Stimulated activated CD4-positive, alpha-beta T cell treated with anti-CD3 and anti-CD28 coated beads, Interleukin-2, amount 100 ng/mL, for 24 hours (primary cell): ENCODE measurements at regions not wholly inside any gene's neighbourhood (a gene's known extent, or its start where the extent isn't known, plus 50 kb on each side); places are given as distances from the start of the nearest gene placed in this dataset.
"Not testable (repeated sequence)": the region's sequence is repeated elsewhere in the genome, so short reads cannot be mapped to it uniquely, and the experiment has no call there.

ENCODE experiments used
- DNase-seq, 2 donors: peaks; one replicate each; pipeline ENCODE4 v3.0.0-alpha.2; 2020

DNA sequence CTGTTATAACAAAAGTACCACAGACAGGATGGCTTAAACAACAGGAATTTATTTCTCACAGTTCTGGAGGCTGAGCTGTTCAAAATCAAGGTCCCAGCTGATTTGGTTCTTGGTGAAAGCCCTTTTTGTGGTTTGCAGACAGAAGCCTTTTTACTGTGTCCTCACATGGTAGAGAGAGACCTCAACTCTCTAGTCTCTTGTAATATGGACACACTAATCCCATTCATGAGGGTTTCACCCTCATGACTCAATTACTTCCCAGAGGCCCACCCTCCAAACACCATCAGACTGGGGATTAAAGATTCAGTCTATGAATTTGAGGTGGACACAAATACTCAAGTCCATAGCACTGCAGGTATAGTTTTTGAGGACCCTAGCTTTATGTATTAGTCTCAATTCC lies 97.3 kb upstream of the WIPF3 start:
- DNase-seq, result not testable (repeated sequence)

DNA sequence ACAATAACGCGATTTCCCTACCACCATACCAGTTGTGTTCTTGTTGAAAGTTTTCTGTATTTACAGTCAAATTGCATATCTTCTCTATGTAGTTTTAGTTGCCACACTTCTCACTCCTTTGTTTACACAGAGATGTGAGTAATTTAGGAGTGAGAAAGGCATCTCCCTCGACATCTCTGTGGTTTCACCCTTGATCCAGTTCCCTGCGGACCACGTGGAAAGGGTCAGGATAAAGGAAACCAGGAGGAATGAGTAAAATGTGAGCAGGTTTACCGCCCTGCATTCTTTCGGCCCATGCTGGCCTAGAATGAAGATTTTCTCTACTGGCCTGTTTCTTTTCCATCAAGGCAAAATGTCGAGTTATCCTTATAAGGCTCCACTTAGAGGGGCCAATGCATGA lies 83.2 kb upstream of the WIPF3 start:
- DNase-seq, result not testable (repeated sequence)

DNA sequence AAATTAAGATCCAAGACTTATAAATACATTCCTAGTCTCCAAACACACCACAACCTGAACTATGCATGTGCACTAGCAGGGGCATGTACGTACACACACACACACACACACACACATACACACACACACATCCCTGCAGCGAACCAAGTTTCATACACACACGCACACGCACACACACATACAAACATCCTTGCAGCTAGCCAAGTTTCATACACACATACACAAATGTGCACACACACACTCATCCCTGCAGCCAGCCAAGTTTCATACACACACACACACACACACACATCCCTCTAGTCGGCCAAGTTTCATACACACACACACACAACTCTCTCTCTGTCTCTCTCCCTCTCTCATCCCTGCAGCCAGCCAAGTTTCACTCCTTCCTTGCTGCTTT lies 82.7 kb upstream of the WIPF3 start:
- DNase-seq, result no peak

DNA sequence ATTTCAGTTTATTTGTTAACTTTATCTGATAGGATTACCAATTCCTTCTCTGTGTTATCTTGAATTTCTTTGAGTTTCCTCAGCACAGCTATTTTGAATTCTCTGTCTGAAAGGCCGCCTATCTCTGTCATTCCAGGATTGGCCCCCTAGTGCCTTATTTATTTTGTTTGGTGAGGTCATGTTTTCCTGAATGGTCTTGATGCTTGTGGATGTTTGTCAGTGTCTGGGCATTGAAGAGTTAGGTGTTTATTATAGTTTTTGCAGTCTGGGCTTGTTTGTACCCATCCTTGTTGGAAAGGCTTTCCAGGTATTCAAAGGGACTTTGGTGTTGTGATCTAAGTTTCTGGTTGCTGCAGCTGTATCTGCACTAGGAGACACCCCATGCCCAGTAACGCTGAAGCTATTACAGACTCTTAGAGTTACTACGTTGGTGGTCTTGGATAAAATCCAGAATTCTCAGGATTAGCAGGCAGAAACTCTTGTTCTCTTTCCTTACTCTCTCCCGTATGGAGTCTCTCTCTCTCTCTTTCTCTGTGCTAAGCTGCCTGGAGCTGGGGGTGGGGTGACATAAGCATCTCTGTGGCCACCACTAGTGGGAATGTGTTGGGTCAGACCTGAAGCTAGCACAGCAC lies 76.7 kb upstream of the WIPF3 start:
- not testable (repeated sequence) for DNase-seq

DNA sequence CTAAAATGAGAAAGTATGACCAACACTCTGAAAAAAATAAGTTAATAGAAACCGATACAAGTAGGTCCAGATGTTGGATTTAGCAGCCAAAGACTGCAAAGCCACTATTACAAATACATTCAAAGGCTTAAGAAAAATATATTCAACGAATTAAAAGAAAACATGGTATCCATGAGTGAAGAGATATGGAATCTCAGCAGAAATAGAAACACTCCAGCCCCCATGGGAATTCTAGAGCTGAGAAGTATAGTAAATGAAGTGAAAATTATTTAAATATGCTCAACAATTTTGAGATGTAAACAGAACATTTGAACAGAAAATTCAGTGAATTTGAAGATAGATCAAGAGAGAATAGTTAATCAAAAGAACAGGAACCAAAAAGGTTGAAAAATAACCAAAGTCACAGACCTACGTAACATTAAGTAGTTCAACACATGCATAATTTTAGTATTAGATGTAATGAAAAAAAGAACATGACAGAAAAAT lies 72.0 kb upstream of the WIPF3 start:
- no peak for DNase-seq

DNA sequence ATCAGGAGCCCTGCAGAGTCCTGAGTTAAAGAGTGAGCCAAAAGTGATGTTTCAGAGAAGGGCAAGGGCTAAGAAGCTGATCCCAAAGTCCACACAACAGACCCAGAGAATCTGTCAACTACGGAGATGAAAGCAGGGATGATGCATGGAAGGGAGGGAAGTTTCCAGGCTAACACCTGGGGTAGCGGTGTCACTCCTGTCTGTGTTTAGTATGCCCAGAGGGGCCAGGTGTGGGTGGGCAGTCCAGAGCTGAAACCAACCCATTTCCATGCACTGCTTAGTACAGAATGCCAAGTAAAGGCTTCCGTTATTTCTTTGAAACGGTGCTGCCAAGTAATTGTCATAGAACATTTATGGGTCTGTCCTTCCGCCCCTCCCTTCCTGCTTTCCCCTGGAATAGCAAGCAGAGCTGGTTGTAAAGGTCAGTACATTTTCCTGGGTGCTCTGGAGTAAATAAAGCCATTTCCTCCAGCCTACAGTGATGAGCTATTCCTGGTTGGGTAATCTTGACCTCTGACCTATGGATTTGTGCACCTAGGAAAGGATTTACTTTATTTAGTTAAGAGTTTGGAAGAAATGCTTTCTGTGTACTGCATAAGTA lies 58.6 kb upstream of the WIPF3 start:
- not testable (repeated sequence) for DNase-seq

DNA sequence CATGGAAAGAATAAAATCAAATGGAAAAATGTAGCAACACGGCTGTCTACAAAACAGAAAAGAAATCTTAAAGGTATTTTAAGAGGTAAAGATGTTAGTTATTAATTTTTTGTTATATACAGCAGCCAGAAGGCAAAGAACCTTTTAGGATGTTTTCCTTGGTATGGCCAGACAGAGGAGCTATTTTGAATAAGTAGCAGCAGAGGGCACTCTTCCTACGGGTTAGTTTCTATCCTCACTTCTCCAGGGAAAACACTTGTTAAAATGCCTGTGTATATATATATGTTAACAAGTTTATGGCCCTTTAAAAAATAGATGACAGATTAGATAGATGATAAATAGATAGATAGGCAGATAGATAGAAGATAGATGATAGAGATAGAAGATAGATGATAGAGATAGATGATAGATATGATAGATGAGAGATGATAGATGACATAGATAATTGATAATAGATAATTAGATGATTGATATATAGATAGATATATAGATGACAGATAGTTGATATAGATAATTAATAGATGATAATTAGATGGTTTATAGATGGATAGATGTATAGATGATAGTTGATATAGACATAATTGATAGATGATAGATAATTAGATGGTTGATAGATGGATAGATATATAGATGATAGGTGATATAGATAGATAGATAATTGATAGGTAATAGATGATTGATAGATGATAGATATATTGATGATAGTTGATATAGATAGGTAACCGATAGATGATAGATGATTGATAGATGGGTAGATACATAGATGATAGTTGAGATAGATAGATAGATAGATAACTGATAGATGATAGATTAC lies 57.8 kb upstream of the WIPF3 start:
- DNase-seq, result no peak

DNA sequence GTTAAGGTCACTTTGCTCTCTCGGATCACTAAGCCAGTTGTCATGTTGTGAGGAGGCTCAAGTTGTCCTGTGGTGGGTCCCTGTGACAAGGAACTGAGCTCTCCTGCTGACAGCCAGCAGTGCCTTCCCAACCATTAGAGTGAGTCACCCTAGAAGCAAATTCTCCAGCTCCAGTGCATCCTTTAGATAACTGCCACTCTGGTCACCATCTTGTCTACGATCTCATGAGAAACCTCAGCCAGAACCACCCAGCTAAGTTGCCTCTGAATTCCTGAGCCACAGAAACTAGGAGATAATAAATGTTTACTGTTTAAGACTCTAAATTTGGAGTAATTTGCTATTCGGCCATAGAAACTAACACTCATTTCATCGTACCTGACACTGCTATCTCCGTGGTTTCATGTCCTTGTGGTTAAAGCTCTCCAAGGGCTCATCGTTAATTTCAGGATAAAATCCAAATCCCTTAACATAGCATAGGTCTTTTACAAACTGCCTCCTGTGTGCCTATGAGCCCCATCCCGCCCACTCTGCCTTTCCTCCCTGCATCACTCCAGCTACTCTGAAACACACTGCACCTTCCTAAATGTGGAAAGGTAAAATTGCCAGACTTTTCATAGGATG lies 56.5 kb upstream of the WIPF3 start:
- no peak for DNase-seq

DNA sequence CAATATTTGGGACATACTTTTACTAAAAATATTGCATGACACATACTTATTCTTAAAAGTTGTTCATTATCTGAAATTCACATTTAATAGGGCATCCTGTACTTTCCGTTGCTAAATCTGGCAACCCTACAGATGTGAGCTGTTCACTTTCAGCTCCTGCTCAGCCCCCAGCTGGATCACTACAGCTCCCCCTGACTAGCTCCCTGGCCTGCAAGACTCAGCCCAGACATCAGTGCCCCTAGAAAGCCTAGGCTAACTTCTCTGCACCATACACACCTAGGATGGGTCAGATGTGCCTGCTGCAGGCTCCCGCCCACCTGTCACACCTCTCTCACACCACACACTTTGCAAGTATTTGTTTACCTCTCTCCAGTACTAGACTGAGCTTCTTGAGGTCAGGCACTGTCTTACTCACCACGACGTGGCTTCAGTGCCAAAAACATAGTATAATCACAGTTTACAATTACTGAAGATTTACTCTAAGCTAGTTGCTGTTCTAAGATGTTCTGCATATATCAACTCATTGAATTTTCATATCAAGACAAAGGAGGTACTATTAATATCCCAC lies 55.9 kb upstream of the WIPF3 start:
- not testable (repeated sequence) for DNase-seq

DNA sequence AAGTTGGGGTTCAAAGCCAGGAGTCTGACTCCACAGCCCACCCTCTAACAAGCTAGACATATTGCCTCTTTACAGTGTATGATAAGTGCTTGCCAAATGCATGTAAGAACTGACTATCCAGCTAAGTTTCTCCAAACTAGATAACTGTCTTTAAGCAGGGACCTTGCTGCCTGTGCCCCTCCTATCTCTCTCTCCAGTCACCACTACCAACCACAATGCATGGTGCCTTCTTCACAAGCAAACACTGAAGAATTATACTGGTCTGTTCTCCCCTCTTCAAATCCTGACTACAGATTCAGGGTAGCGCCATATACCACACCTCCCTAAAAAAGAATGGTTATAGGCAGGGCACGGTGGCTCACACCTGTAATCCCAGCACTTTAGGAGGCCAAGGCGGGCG lies 55.3 kb upstream of the WIPF3 start:
- not testable (repeated sequence) for DNase-seq

DNA sequence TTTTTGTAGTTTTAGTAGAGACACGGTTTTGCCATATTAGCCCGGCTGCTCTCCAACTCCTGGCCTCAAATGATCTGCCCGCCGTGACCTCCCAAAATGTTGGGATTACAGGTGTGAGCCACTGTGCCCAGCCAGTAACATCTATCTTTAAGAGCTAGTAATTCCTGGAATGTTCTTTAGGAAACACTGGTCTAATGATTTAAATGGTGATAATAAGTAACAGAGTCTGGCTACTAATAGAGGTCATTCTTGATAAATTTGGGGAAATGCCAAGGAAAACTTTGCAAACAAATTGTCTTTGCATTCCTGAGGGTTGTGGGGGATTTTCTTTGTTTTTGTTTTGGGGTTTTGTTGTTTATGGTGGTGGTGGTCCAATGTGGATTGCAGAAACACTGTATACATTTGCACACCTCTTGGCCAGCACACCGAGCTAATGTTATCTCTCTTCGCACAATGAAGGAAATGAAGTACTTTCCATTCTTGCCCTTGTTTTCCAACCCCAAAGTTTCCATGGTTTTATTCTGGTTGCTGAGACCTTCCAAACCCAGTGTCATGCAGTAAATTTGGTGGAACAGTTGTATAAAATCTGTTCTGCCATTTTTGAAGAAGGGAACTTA lies 51.3 kb upstream of the WIPF3 start:
- DNase-seq, result no peak
